Superior temporal gyrus (tissue), 1 donor: ENCODE measurements at regions not wholly inside any gene's neighbourhood (a gene's known extent, or its start where the extent isn't known, plus 50 kb on each side); places are given as distances from the start of the nearest gene placed in this dataset.
A peak's percentile ranks its signal among the peaks of the same experiment; 100 is the strongest.

Experiments used
- DNase-seq: peaks from one replicate; pipeline ENCODE4 v3.0.0-alpha.2; 2016; ENCODE audit errors: extremely low spot score

DNA sequence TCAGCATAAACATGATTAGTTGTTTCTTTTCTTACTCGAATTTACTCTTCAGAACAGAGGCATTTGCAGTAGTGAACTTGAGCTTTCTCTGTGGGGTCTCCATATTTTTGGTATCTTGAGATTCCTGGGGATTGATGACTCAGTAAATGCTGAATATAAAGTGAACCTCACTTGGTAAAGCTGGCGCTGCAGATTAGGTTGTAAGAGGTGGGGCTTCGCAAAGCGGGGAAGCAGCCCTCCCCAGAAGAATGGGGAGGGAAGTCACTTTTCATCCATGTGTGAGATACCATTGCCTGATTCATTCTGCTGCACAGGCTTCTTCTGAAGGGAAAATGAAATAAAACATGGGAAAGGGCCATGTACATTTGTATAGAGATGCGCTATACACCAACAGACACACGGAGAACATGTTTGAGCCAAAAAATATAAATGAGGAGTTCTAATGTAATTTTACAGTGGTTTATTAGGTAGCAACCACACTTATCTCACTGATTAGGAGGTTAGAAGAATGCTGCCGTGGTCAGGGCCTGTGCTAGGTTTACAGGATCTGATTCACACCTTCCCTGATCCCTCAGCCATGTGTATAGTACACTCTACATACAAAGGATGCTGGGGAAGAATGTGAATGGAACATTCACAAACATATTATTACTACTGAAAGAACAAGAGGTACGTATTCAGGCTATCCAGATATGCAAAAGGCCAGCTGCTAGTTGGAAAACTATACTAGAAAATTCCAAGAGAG lies 63.5 kb downstream of the DNTTIP2 start:
- no peak for DNase-seq

DNA sequence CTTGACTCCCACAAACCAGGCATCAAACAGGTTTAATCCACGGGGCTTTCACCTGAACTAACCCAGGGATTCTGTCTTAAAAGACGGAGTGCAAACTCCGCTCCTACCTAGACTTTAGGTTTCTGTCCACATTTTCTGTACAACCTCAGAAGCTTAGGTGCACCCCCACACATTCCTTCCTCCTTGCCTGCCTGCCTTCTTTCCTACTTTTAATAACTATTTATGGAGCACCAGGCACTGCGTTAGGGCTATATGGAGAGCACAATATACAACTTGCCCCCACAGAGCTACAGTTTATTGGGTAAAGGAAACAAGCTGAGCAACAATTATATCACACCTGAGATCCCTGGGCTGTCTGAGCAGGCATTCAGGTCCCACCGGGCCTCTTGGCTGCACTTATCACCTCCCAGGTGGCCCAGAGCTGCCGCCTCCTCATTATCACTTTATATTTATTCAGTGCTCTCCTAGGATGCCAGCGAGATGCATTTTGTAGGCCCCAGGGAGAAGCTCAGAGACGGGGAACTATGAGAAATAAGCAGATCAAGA lies 64.1 kb downstream of the DNTTIP2 start:
- DNase-seq = no peak

- peak; percentile 95 for DNase-seq
These were observed 64.8 kb downstream of the DNTTIP2 start for GRCh38 chr1:93814059-93814794.

GRCh38 chr1:93813076-93813475 lies 65.9 kb downstream of the DNTTIP2 start:
- no peak for DNase-seq

GRCh38 chr1:93811326-93812065 lies 67.5 kb downstream of the DNTTIP2 start:
- DNase-seq = peak; percentile 54

DNA sequence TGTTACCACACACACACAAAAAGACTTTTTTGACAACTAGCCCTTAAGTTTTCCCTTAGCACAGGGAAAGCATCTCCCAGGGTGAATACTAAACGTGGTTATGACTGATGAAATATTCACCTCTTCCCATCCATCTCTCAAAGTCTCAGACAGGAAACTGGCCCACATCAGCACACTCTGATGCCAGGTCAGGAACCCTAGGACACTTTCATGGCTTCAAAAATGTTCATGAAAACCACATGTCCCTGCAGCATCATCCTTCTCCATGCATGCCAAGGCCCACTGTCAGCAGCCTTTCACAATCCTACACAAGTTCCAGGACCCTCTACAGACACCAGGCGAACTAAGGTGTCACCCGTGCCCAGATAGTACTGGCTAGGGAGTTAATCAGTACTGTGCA lies 68.7 kb downstream of the DNTTIP2 start:
- no peak for DNase-seq

DNA sequence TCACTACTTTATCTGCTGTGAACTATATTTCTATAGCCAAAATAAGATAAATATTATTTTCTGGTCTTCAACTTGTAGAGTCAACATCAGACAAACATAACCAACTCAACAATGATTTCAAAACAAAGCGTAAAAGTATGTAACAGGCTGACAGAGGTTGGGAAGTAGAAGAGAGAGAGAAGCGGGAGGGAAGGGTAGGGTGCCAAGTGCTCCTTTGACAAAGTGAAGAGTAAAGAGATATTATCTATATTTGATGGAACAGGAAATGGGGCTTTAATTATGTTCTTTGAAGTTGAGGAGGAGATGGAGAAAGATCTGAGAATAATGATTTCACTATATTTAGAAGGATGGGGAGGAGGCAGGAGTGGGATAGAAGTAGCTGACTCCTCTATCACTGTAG lies 70.1 kb downstream of the DNTTIP2 start:
- DNase-seq = no peak

GRCh38 chr1:93807311-93807930 lies 71.6 kb downstream of the DNTTIP2 start:
- no peak for DNase-seq

GRCh38 chr1:93805027-93805610 lies 73.9 kb downstream of the DNTTIP2 start:
- no peak for DNase-seq

GRCh38 chr1:93804412-93804811 lies 74.6 kb downstream of the DNTTIP2 start:
- DNase-seq = no peak

DNA sequence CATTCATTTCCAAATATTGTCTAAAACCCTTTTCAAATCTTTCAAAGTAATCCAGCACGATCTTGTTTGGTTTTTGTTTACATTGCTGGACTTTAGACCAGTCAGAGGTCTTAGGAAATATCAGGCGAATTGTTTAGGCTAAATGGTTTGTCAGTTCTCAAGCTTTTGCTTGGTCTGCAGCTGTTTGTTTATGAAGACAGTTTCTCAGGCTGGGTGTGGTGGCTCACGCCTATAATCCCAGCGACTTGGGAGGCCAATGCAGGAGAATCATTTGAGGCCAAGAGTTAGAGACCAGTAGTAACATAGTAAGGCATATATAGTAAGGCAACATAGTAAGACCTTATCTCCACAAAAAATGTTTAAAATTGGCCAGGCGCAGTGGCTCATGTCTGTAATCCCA lies 77.5 kb downstream of the DNTTIP2 start:
- DNase-seq = no peak

- no peak for DNase-seq
These were observed 78.2 kb downstream of the DNTTIP2 start for GRCh38 chr1:93800856-93801255.

- no peak for DNase-seq
These were observed 80.7 kb downstream of the DNTTIP2 start for GRCh38 chr1:93798291-93798690.

- DNase-seq = no peak
These were observed 94.5 kb downstream of the DNTTIP2 start for GRCh38 chr1:93784538-93784937.

GRCh38 chr1:93783876-93784275 lies 95.1 kb downstream of the DNTTIP2 start:
- no peak for DNase-seq

- DNase-seq = no peak
These were observed 98.0 kb upstream of the BCAR3 start for GRCh38 chr1:93779540-93780165.

DNA sequence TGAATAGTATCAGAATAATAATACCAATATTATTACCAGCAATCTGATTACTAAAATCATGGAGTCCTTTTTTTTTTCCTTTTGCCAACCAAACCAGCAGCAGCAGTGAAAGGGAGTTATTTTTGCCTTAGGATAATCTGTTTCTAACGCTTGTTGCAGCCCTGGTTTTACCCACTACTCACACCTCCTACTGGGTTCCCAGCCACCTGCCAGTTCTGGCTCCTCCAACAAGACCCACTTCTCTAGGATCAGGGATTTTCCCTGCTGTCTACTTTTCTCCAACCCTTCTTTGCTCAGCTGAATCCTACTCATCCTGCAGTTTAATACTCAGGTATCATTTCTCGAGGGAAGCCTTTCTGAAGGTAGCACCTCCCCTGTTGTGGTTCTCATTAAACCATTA lies 96.8 kb upstream of the BCAR3 start:
- DNase-seq = no peak

DNA sequence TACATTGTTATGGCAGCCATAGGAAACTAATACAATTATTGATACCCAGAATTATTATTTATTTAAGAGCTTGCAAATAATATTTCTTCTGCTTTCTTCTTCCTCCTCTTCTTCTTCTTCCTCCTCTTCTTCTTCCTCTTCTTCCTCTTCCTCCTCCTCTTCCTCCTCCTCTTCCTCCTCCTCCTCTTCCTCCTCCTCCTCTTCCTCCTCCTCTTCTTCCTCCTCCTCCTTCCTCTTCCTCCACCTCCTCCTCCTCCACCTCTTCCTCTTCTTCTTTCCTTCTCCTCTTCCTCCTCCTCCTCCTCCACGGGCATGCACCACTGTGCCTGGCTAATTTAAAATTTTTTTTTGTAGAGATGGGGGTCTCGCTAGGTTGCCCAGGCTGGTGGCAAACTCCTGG lies 95.6 kb upstream of the BCAR3 start:
- DNase-seq = no peak

DNA sequence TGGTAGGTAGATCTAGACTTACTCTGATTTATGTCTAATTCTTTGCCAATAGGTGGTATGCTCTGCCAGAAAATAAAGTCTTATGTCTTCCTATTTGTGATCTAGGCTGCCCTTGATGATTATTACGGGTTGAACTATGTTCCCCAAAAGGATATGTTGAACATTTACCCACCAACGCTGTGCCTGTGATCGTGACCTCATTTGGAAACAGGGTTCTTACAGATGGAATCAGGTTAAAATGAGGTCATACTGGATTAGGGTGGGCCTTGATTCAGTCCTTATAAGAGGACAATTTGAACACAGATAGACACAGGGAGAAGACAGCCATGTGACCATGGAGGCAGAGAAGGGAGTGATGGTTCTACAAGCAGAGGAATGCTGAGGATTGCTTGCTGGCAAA lies 95.1 kb upstream of the BCAR3 start:
- DNase-seq = no peak

DNA sequence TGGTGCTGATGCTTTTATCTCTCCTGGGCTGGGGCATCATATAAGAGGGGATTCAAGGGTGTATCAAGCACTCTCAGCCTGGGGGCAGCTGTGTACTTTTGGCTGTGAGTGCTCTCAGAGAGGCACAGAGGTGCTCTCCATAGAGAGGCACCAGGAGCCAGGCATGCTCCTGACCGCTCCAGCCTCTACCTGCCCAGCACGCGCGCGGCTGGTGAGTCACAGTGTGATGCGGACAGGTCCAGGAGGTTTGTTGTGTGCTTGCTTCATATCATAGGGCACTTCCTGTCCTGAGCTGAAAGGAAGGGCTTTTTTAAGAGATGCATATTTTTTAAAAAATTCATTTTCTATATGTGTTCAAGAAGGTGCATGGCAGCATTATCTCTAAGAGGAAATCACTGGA lies 93.6 kb upstream of the BCAR3 start:
- DNase-seq = no peak

GRCh38 chr1:93774707-93775106 lies 93.1 kb upstream of the BCAR3 start:
- no peak for DNase-seq
